MCF 10A (cell line): ENCODE measurements at regions not wholly inside any gene's neighbourhood (a gene's known extent, or its start where the extent isn't known, plus 50 kb on each side); places are given as distances from the start of the nearest gene placed in this dataset.

Source experiments
- BruUV-seq: library from RNA; stranded (reverse); fragments of 400-500 nt; replicated peaks from 2 replicates; lab custom pipeline; 2021; lab: Mats Ljungman, UMichigan
- CTCF ChIA-PET: fragments of 300-600 bp; sonication (Branson Sonifier 250); formaldehyde crosslinking; extraction: SDS; loops from one replicate; lab custom pipeline; 2021; ENCODE audit warnings: antibody characterized with exemption, inconsistent platforms; lab: Yijun Ruan, JAX
- POLR2A ChIA-PET: fragments of 300-600, 350-650 bp; sonication (Branson Sonifier 250); formaldehyde crosslinking; extraction: SDS; loops from one replicate; lab custom pipeline; 2020; ENCODE audit warnings: antibody characterized with exemption, inconsistent platforms; lab: Yijun Ruan, JAX
- DNase-seq: peaks from one replicate; pipeline ENCODE4 v3.0.0-alpha.2; 2018; ENCODE audit not compliant: unreplicated experiment
- H3K27ac Mint-ChIP-seq: one replicate; pipeline ENCODE4 v1.8.0; 2022; ENCODE audit warnings: mild to moderate bottlenecking, low read depth, mixed read lengths; ENCODE audit not compliant: unreplicated experiment
- H3K27me3 Mint-ChIP-seq: one replicate; pipeline ENCODE4 v1.8.0; 2022; ENCODE audit warnings: mixed read lengths; ENCODE audit not compliant: insufficient read depth, unreplicated experiment
- H3K36me3 Mint-ChIP-seq: one replicate; pipeline ENCODE4 v1.8.0; 2022; ENCODE audit warnings: mild to moderate bottlenecking, moderate library complexity, mixed read lengths; ENCODE audit not compliant: insufficient read depth, unreplicated experiment
- H3K4me1 Mint-ChIP-seq: one replicate; pipeline ENCODE4 v1.8.0; 2022; ENCODE audit warnings: mixed read lengths; ENCODE audit not compliant: insufficient read depth, unreplicated experiment
- H3K4me3 Mint-ChIP-seq: one replicate; pipeline ENCODE4 v1.8.0; 2022; ENCODE audit warnings: mild to moderate bottlenecking, moderate library complexity, mixed read lengths; ENCODE audit not compliant: unreplicated experiment
- H3K9me3 Mint-ChIP-seq: one replicate; pipeline ENCODE4 v1.8.0; 2022; ENCODE audit warnings: mixed read lengths; ENCODE audit not compliant: unreplicated experiment
- CTCF ChIP-seq: fragments of 200-600 bp; IDR thresholded peaks from one replicate; pipeline ENCODE4 v1.8.0; 2022; ENCODE audit warnings: antibody characterized with exemption, mild to moderate bottlenecking; ENCODE audit not compliant: unreplicated experiment
- intact Hi-C: fragments of 100-400 bp; cut with micrococcal nuclease; formaldehyde crosslinking; loops from 2 replicates; pipeline ENCODE4 v1.14.1; 2022

GRCh38 chr3:118480101-118480860, 554.4 kb downstream of the IGSF11 start:
- Mint-ChIP-seq H3K4me1 (no peaks in the 10 kb centered on the region), H3K9me3 (no peaks in the 10 kb centered on the region), H3K36me3 (no peaks in the 10 kb centered on the region), H3K27ac (no peak overlapping the region), H3K4me3 (no peak overlapping the region), H3K27me3 (no peaks in the 10 kb centered on the region)
- ChIA-PET POLR2A (no interaction called here), CTCF (interaction anchor here (0.5 kb wide), 1 partner anchor 124 kb away, joined by 3 read pairs; no protein-coding TSS in a partner anchor)
- intact Hi-C loops = no loop called here
- no peak for TF ChIP-seq CTCF
- DNase-seq = no peak
- no TSS peak for BruUV-seq

- no TSS peak for BruUV-seq
- H3K9me3 Mint-ChIP-seq = no peaks in the 10 kb centered on the region
- no peak for DNase-seq
- no peak for TF ChIP-seq CTCF
- no peak overlapping the region for H3K27ac Mint-ChIP-seq
- H3K27me3 Mint-ChIP-seq = no peaks in the 10 kb centered on the region
- CTCF ChIA-PET = no interaction called here
- no peak overlapping the region for H3K4me3 Mint-ChIP-seq
- POLR2A ChIA-PET = interaction anchor here (0.7 kb wide), 2 partner anchors 12 to 1807 kb away, joined by 3 read pairs; no protein-coding TSS in a partner anchor
- intact Hi-C loops = no loop called here
- no peaks in the 10 kb centered on the region for H3K36me3 Mint-ChIP-seq
- peaks cover 6% of the 10 kb centered on the region for H3K4me1 Mint-ChIP-seq
These were observed 549.0 kb downstream of the IGSF11 start for GRCh38 chr3:118485693-118486092.

GRCh38 chr3:118487734-118488133, 546.9 kb downstream of the IGSF11 start:
- ChIA-PET POLR2A (no interaction called here), CTCF (no interaction called here)
- no peak for DNase-seq
- no peak for TF ChIP-seq CTCF
- Mint-ChIP-seq H3K4me3 (no peak overlapping the region), H3K9me3 (no peaks in the 10 kb centered on the region), H3K4me1 (peaks cover 6% of the 10 kb centered on the region), H3K36me3 (no peaks in the 10 kb centered on the region), H3K27ac (no peak overlapping the region), H3K27me3 (no peaks in the 10 kb centered on the region)
- no TSS peak for BruUV-seq
- intact Hi-C loops = no loop called here

- Mint-ChIP-seq H3K4me1 (peaks cover 6% of the 10 kb centered on the region), H3K36me3 (no peaks in the 10 kb centered on the region), H3K9me3 (no peaks in the 10 kb centered on the region), H3K27me3 (no peaks in the 10 kb centered on the region), H3K27ac (no peak overlapping the region), H3K4me3 (no peak overlapping the region)
- CTCF ChIA-PET = interaction anchor here (1.1 kb wide), 1 partner anchor 22 kb away, joined by 3 read pairs; no protein-coding TSS in a partner anchor
- peak; percentile 9 for DNase-seq
- no TSS peak for BruUV-seq
- POLR2A ChIA-PET = interaction anchor here (0.7 kb wide), 1 partner anchor 12 kb away, joined by 3 read pairs; no protein-coding TSS in a partner anchor
- intact Hi-C loops = no loop called here
- TF ChIP-seq CTCF = no peak
These were observed 545.9 kb downstream of the IGSF11 start for GRCh38 chr3:118488732-118489131.
